HL-60/S4 treated with retinoic acid at 250 ng/mL for 4 days and 3 days (cell line): ENCODE measurements at regions not wholly inside any gene's neighbourhood (a gene's known extent, or its start where the extent isn't known, plus 50 kb on each side); places are given as distances from the start of the nearest gene placed in this dataset.

Experiments
- in situ Hi-C: fragments of 300-500 bp; cut with MboI; formaldehyde crosslinking; loops from 2 replicates; pipeline ENCODE4 v1.7.0; 2022; ENCODE audit warnings: low sequenced_read_pairs

GRCh38 chr17:70834039-70834438 lies 664.7 kb downstream of the KCNJ2 start:
- in situ Hi-C loops, result no loop called here

DNA sequence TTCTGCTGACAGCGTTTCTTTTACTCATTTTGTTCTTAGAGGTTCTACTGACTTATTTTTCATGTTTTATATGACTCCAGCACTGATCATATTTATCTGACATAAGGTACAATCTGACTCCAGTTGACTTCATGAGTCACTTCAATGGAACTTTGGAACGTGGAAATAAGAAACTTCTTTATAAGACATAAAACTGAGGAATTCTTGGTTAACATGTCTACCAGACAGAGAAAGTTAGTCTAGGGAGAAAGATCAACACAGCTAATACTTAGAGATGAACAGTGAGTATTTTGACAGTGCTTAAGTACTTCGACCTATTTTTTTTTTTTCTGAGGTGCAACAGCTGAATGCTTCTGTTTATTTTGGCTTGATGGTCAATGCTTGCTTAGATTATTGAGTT lies 679.5 kb downstream of the KCNJ2 start:
- in situ Hi-C loops, result no loop called here

DNA sequence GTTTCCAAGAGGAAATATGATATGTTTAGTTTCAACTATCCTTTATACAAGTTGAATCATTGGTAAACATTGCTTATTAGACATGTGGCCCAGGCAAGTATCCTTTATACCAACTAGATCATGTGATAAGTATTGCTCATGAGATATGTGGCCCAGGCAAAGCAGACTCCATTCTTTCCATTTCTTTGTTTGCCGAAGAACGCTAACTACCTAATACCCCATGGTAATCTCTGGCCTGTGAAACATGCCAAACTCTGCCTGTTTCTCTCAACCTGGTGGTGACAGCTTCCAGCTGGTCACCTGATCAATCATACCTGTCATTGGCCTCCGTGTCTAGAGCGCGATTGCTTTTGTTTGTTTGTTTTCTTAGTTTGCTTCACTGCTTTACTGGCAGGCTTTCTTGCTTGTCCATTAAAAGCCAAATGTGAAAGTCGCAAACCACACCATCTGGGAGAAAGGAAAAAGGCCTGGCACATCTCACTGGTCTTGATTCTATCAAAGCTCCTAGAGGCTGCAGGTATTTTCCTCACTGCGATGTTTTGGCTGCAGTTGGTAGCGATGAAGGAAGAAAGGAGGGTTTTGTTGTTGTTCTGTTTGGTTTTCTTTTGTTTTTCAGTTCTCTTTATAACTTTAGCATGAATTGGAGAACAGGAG lies 686.2 kb downstream of the KCNJ2 start:
- in situ Hi-C loops, result no loop called here

GRCh38 chr17:70857351-70857750 lies 688.0 kb downstream of the KCNJ2 start:
- in situ Hi-C loops, result no loop called here

DNA sequence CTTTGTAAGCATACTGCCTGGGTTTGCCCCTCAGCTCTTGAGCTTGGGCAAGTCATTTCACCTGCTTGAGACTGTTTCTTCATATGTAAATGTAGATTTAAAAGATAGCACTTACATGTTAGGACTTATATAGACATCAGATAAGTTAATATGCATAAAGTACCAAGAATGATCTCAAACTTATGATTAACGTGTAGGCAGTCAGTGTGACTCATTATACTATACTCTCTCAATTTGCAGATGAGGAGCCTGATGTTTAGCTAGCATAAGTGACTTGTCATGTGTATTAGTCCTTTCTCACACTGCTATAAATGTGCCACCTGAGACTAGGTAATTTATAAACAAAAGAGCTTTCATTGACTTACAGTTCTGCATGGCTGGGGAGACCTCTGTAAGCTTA lies 690.5 kb downstream of the KCNJ2 start:
- in situ Hi-C loops, result no loop called here

- in situ Hi-C loops, result no loop called here
These were observed 693.0 kb downstream of the KCNJ2 start for GRCh38 chr17:70862295-70862694.

DNA sequence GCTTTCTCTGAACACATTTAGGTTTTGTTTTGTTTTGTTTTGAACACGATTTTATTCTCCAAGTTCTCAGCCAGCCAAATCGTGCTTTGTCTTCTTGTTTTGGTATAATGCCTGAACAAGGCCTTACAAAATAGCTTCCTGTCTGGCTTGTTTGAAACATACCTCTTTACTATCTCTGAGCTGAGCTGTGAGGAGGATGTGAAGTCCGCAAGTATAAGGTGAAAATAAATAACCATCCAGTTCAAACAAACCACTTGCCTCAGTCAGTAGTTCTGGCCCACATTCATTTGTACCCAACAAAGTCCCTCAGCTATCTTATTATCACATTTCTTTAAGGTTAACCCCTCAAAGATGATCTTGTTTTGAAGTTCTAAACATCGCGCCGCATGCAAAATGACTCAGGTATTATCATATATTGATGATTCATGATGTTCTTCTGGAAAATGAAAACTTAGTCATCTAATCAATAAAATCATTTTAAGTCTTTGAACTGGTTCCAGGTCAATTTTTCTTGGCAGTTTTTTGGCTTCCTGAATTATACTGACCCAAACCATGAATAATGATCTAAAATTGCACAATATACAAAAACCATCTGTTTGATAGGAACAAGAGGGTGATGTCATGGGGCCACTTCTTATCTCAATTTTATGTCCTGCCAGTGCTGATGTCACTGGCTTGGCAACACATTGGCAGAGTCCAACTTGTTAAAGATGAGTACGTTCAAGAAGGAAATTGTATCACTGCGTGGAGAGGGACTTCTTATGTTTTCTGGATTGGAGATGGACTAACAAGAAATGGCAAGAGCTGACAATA lies 694.3 kb downstream of the KCNJ2 start:
- in situ Hi-C loops, result no loop called here

DNA sequence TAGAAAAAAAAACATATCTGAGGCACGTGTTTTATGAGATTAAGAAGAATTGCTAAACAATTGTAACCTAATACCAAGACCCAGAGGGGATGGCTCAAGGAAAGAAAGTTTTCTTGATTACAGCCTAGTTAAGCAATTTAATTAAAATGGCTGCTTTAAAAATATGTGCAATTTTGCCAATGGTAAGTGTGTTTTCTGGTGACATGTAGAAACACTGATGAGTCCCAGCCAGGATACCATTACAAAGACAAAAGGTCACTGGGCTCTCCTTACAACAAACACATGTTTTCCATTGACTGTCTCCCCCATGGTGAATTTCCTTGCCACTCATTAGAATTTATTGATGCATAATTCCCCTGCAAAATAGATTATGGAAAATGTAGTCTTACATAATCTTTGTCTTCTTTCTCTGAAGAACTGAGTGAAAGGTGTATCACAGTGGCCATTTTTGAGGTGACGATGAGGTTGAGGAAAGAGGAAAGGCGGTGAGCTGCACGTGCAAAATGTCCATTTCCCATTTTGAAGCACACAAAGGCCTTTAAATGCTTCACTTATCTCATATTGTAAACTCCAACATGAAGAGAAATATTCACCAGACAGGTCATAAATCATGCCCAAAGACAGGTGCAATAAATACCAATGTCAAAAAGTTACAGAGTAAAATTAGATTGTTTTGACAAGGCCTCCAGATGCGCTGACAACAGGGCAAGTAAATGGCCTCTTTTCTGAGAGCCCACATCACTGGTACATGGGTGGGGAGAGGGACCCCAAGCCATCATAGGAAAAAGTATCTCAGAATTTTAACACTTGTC lies 696.9 kb downstream of the KCNJ2 start:
- in situ Hi-C loops, result no loop called here

DNA sequence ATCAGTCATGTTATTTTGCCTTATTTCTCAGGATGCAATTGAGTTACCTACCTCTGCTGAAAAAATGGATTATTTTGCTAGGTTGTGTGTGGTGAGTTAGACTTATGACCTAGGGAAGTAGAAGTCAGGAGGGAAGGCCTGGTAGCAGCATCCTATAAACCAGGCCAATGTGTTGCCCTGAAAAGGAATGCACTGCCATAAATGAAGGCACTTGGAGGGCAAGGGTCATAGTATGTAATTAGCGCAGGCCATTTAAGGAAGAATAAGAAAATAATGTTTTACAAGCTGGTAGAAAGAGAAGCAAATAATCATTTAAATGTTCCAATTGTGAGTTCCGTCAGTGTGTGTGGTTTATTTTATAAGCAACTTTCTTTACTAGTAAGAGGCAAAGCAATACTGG lies 698.8 kb downstream of the KCNJ2 start:
- in situ Hi-C loops, result no loop called here

DNA sequence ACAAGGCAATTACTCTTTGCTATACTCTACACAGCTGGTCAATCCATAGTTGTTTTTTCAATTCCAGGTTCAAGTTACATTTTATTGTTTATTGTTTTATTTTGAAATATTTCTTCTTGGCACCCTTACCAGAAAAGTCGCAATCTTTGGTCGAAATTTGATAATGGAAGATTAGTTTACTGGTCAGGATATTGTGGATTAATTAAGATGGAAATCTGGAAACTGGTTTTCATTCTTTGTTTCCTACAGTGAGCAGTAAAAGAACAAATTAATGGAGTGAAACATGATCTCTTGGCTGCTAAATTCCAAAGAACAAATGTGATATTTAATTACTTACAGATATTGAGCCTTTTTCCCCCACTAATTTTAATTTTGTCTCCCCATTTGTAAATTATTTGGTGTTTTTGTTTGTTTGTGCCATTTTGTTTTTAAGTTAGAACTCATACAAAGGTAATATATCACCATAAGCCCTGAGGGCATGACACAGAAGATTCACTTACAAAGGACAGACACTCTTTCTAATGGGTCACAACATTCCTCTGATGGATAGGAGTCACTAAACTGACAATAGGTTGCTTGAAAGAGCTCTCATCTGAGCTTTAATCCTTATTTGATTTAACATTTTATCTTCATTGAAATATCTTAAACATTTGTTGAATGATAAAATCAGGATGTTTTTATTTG lies 700.2 kb downstream of the KCNJ2 start:
- in situ Hi-C loops, result no loop called here

- in situ Hi-C loops, result no loop called here
These were observed 702.0 kb downstream of the KCNJ2 start for GRCh38 chr17:70871180-70871818.

DNA sequence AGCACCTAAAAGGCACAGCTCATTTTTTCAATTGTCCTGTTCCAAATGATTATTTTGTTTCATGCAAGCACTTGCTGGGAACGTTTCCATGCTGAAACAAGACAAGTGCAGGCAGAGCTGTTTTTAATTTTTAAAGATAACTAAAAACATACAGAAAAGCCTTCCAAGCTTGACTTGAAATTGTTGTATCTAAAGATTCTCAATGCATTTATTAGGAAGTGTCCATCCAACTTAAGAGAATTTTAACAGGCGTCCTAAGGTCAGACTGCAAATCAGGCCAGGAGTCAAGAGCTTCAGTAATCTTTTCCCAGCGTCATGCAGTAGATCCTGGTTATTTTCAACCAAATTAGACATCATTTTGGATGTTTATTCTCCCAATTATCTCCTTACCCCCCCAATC lies 702.8 kb downstream of the KCNJ2 start:
- in situ Hi-C loops, result no loop called here

DNA sequence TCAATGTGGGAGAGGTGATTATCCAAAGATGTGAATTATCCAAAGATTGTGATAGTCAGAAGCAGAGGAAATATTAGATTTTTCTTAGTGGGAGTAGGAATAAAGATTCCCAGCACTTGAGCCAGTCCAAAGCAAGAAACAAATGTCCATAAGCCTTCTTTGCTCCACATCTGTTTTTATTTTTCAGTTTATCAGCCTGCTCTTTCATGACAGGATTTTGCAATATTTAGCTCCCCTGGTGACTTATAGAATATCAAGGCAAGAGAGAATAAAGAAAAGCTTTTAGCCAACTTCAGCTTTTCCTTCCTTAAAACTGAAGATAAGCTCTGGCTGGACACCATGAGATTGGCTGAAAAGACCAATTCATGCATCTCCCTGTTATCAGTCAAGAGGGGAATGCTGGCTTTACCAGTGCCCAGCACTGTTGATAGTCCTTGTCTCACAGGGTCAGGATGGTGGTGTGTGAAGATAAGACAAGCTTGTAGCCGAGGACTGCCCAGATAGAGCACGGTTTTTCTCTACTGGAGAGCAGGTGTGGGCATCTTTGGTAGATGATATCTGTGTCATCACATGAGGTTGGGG lies 706.5 kb downstream of the KCNJ2 start:
- in situ Hi-C loops, result no loop called here

DNA sequence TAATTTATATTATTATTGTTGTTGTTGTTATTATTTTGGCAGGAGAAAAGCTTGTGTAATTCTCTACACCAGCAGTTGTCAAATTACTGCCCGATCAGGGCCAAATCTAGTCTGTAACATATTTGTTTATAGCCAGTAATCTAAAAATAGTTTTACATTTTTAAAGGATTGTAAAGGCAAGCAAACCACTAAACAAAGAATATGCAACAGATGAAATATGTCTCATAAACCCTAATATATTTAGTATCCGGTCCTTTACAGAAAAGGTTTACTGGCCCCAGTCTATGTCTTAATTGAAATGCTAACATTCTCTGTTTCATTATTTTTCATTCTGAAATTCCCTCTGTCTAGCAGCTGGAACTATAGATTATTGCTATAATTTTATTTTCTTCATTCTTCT lies 709.5 kb downstream of the KCNJ2 start:
- in situ Hi-C loops, result no loop called here

GRCh38 chr17:70879401-70879800 lies 710.1 kb downstream of the KCNJ2 start:
- in situ Hi-C loops, result no loop called here

- in situ Hi-C loops, result no loop called here
These were observed 711.8 kb downstream of the KCNJ2 start for GRCh38 chr17:70881093-70881492.

DNA sequence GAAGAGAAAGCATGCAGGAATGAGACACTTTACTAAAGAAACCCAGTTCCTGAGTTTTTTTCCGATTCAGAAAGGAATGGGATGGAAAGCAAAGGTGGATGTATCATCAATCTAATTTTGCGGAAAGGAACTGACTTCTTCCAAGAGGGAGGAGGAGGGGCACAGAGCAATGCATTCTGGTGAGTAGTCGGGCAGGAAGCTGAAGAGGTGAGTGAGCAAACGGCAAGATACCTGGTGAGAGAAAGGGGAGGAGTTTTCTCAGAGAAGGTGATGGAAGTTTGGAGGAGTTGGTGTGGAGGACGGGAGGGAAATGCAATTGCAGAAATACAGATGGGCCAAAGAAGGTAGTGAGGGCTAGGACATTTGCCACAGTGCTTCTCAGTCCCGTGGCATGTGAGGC lies 713.2 kb downstream of the KCNJ2 start:
- in situ Hi-C loops, result no loop called here

- in situ Hi-C loops, result no loop called here
These were observed 717.3 kb downstream of the KCNJ2 start for GRCh38 chr17:70886648-70887047.

- in situ Hi-C loops, result no loop called here
These were observed 719.0 kb downstream of the KCNJ2 start for GRCh38 chr17:70888324-70888723.

DNA sequence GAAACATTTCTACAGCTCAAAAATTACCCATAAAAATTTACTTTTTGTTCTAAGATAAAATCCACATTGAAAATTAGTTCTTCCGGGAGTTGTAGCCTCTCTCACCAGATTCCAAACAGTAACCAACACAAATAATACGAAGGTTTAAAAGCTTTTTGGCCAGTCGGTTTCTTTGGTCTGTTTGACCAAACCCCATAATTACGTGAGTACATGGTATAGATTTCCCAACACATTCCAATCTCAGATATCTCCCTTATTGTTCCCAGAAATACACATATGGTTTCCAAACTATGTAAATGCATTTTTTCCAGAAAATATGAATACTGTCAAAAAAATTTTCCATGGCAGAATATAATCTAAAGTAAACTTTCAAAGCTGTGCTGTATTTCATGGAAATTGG lies 722.0 kb downstream of the KCNJ2 start:
- in situ Hi-C loops, result no loop called here
